GM21786 (cell line): ENCODE measurements at regions not wholly inside any gene's neighbourhood (a gene's known extent, or its start where the extent isn't known, plus 50 kb on each side); places are given as distances from the start of the nearest gene placed in this dataset.

Experiments
- ATAC-seq: cut with Tn5 transposase; IDR thresholded peaks from one replicate; pipeline ENCODE4 v1.9.1; 2021; ENCODE audit not compliant: unreplicated experiment

- ATAC-seq: no peak
Measured at GRCh38 chr9:90420768-90421513, 221.7 kb downstream of the DIRAS2 start.

DNA sequence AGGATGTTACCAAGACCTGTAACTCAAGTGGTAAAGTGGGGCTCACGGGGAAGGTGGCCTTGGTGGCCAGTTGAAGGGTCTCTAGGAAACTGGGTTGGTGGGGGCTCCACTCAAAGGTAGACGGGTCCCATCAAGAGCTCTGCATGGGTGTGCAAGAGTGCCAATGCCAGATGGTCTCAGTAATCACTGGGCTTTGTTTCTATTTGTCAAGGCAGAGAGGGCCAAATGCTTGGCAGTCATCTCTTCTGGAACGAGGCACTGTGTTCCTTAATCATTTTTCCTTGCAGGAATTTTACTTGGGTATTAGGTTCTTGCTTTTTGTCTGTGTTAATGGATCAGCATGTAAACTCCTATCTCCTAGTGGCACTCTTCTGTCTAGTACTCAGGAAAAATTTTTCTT is 220.8 kb downstream of the DIRAS2 start:
- no peak for ATAC-seq

GRCh38 chr9:90423661-90424193 is 218.9 kb downstream of the DIRAS2 start:
- ATAC-seq: no peak

GRCh38 chr9:90428517-90428916 is 214.1 kb downstream of the DIRAS2 start:
- no peak for ATAC-seq

DNA sequence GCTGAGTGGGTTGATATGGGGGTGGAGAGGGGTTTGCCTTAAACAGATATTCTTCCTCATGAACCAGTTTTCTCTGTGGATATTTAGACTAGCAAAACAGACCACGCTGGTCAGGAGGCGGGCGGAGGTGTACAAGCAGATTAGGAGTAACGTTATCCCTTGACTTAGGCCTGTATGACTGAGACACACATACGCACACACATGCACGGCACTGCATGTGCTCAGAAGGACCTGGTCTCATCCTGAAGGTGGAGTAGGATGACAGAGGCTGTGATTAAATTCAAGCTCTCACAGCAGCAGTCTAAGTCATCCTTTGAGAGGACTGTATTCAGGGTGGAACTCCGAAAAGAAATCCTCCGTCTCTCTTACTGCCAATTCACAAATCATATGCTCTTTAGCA is 209.7 kb downstream of the DIRAS2 start:
- ATAC-seq: no peak

DNA sequence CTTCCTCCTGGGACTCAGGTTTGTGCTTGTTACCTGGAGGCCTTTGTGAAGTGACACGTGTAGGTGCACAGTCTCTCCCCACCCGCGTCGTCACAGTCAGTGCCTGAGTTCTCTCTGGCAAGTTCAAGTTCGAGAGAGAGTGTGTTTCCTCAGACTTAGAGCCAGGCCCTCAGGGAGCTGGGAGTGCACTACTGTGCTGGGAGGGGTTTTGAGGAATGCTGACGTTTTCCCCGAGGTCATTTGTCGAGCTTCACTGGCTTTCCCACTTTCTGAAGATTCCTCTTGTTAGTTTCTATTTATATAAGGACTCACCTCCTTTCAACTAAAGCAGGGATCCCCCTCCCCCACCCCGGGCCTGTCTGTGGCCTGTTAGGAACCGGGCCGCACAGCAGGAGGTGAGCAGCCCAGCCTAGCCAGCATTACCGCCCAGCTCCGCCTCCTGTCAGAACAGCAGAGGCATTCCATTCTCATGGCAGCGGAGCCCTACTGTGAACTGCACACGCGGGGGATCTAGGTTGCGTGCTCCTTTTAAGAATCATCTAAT is 209.2 kb downstream of the DIRAS2 start:
- no peak for ATAC-seq

DNA sequence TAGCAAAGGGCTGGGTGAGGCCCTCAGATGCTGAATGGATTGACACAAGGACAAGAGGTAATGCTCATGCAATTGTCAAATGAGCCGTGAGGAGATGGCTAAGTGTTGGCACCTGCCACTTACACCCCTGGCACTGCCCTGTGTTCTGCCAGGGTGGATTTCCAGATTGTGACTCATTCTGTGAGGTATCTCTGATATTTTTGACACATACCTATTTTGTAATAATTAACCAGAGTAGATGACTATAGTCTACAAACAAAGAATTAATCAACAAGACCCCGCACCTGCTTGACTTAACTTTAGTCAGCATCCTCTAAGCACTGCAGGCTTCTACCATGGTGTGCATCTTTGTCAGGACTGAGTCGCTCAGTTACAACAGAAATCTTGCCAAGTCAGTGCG is 200.8 kb downstream of the DIRAS2 start:
- no peak for ATAC-seq

DNA sequence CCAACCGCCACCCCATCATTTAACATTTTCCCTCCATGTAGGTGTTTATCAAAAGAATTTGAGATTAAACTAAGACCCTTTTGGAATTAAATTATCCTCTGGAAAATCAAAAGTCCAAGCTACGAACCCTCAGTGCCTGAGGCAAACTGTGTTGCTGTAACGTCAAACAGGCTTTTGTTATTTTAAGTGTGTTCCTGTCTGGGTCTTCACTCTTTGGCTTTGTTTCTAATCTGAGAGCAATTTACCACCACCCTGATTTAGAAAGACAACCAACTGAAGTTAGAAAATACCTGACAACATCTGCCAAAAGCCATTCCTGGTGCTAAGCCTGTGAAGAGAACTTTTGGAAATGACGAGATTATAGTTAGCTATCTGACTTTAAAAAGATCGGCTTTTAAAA is 199.9 kb downstream of the DIRAS2 start:
- no peak for ATAC-seq

DNA sequence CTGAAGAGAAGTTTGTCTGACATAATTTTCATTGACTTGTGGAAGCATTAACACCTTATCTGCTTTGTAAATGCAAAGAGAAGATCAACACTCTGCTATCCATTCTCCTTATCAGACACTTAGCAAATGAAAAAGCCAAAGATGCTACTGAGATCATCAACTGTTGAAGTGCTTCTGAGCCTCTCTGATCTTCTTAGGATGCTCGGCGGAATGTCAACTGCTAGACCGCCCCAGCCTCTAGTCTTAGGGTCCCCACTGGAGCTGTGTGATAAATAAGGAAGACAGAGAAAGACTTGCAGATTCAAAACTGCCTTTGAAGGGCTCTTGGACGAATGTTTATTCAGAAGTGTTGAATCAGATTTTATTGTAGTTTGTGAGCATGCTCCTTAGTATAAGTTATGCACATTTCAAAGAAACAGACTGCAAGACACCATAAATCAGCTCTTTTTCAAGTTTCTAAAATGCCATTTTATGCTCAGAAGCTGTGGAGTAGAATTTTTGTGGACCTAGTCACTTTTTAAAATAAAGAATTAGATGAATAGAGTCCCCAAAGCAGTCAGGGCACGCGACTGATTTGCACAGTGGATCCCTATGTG is 197.9 kb downstream of the DIRAS2 start:
- no peak for ATAC-seq

GRCh38 chr9:90445391-90445790 is 197.2 kb downstream of the DIRAS2 start:
- no peak for ATAC-seq

DNA sequence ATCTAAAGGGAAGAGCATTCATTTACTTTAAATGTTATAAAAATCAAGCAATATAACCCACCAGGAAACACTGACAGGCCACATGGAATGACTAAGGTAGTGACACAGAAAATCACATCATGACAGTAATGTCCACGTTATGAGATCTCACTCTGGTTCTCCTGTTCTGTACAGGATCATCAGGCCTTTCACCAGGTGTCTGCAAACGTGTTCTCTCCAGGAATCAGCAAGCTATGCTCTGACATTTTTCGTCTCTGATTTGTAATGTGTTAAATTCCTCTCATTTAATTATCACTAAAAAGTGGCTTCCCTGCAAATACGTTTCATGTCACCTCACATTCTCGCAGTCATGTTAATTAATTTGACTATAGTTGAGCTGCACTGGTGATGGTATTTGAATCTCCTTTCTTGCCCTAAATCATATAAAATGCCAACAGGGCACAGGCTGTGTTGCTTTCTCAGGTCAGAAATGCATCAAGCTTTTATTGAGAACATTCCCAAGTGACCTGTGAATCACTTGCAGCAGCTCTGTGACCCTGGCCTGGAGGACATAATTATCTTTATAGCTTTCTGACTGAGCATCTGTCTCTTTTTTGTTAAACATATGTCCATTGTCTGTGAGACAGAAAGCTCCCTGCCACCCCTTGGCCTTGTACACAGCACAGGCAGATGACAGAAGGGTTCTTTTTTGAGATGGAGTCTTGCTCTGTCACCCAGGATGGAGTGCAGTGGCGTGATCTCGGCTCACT is 196.2 kb downstream of the DIRAS2 start:
- no peak for ATAC-seq

DNA sequence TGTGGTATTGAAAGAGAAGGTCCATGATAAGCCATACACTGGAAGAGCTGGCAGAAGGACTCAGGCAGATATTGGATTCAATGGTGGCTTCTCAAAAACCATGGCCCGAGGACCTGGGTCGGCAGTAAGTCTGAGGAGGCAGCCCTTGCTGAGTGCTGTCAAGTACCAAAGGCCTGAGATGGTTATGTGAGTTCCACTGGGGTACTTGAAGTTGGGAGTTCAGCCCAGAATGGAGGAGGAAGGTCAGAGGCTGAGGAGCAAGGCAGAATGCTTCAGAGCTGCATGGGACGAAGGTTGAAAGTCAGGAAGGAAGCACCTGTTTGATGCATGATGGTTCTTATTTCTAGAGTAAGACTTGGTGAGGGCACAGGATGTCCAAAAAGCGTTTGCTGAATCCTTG is 194.9 kb downstream of the DIRAS2 start:
- ATAC-seq: no peak

- no peak for ATAC-seq
Measured at GRCh38 chr9:90449213-90449925, 193.3 kb downstream of the DIRAS2 start.

DNA sequence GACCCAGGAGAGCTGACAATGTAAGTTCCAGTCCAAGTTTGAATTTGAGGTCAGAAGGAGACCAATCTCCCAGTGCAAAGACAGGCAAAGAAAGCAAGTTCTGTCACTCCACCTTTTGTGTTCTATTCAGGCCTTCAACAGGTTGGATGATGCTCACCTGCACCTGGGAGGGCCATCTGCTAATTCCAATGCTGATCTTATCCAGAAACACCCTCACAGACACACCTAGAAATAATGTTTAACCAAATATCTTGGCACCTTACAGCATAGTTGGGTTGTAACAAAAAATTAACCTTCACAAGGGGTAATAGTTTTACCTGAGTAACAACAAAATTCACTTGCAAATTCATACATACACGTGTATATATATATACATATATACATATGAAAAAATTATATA is 190.8 kb downstream of the DIRAS2 start:
- no peak for ATAC-seq

DNA sequence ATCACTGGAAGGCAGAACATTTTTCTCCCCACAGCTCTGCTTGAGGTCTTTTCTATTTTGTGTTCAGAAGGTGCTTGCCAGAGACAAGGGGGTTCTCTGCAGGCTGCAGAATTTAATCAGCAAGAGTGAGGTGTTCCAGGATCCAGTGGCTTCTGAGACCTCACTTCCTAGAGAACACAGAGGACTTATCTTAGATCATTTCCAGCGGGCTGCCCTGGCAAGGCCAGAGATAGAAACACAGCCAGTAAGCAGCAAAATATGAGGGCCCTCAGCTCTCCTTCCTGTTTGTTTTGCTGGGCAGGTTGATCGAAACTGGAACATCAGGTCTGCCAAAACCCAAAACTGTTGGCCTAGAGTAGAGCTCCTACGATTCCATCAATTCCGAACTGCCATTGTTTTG is 187.3 kb downstream of the DIRAS2 start:
- no peak for ATAC-seq

DNA sequence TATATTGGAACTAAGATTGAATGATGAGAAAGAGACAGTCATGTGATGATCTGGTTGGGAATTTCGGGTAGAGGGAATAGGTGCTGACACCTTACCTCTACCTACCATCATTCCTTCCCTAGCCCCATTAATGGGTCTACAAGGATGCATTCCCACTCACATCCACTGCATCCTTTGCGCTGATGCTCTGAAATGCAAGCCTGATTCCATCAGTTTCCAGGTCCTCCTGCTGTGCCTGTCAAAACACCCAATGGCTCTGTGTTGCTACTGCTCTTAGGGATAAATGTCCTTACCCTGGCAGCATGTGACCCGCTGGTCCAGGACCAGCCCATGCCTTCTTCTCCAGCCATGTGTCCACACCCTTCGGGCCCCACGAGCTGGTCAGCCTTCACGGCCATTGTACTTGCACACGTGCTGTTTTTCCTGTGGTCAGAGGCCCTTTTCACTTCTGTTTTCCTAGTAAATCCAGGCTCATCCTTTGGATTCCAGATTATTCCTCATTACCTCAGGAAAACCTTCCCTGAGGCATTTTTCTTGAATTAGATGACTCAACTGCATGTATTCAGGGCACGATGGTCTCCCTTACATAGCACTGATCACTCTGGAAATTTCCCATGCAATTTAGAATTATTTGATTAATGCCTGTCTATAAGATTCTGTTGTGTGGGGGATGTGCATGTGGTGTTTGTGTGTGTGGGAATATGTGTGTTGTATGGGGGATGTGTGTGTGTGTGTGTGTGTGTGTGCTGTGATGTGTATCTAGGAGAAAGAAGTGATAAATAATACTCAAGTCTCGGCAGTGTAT is 185.0 kb downstream of the DIRAS2 start:
- ATAC-seq: no peak

DNA sequence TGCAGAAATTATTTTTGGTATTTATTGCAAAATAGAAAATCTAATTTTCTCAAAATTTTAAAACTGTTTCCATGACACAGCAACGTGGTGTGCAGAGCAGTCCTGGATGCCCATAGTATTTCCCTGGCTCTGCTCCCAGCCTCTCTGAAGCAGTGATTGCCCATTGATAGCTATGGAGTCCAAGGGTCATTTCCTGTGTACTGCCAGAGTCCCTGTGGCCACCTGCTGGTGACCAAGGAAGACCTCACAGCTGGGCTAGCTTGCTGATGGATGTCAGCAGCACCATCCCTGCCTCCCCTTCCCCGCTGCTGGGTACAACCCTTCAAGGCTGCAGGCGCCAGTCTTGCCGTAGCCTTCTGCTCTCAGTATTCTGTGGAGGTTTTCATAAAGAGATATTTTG is 184.1 kb downstream of the DIRAS2 start:
- ATAC-seq: no peak

DNA sequence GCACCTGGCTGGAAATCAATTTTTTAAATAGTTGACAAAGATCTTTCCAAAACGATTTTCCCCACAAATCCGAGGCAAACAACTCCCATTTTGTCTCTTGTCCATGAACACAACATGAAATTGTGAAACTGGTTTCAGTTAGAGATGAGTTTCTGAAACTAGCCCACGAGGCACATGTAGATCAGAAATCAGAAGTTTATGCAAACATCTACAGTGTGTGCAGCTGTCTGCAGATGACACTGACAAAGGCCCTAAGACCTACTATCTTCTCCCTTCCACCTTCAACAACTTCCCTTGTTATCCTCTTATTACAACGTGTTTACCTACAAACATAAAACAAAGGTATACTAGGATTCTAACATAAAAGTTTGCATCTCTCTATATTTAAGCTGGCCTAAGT is 183.3 kb downstream of the DIRAS2 start:
- ATAC-seq: peak; percentile 66

- ATAC-seq: no peak
Measured at GRCh38 chr9:90460220-90460619, 182.4 kb downstream of the DIRAS2 start.

GRCh38 chr9:90464978-90465377 is 177.6 kb downstream of the DIRAS2 start:
- no peak for ATAC-seq
